ENCODE measurements at regions not wholly inside any gene's neighbourhood (a gene's known extent, or its start where the extent isn't known, plus 50 kb on each side); places are given as distances from the start of the nearest gene placed in this dataset.

DNA sequence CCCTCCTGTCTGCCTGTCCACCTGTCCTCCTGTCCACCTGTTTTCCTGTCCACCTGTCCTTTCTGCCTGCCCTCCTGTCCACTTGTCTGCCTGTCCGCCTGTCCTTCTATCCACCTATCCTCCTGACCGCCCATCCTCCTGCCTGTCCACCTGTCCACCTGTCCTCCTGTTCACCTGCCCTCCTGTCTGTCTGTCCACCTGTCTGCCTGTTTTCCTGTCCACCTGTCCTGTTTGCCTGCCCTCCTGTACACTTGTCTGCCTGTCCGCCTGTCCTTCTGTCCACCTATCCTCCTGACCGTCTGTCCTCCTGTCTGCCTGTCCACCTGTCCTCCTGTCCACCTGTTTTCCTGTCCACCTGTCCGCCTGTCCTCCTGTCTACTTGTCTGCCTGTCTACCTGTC lies 682.8 kb downstream of the TBC1D22A start:
- H3K4me3 ChIP-seq (ENCODE audit: low read depth, low read length), result no peak overlapping the region
- TF ChIP-seq, protein P1, sequence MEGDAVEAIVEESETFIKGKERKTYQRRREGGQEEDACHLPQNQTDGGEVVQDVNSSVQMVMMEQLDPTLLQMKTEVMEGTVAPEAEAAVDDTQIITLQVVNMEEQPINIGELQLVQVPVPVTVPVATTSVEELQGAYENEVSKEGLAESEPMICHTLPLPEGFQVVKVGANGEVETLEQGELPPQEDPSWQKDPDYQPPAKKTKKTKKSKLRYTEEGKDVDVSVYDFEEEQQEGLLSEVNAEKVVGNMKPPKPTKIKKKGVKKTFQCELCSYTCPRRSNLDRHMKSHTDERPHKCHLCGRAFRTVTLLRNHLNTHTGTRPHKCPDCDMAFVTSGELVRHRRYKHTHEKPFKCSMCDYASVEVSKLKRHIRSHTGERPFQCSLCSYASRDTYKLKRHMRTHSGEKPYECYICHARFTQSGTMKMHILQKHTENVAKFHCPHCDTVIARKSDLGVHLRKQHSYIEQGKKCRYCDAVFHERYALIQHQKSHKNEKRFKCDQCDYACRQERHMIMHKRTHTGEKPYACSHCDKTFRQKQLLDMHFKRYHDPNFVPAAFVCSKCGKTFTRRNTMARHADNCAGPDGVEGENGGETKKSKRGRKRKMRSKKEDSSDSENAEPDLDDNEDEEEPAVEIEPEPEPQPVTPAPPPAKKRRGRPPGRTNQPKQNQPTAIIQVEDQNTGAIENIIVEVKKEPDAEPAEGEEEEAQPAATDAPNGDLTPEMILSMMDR (IDR thresholded peaks at IDR 0.05; ENCODE audit: borderline replicate concordance, insufficient read depth, low read depth, low read length), result no peak

DNA sequence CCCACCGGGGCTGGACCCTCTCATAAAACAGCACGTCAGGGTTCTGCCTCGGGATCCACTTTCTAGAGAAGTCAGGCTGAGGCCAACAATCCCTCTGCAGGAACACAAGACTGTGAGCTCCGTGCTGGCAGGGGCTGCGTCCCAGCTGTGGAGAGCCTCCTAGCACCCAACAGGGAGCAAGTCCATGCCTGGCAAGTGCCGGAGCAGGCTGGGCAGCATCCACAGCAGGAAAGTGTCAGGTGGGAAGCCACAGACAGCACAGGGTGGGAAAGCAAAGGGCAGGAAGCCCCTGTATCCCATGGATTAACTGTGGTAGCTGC lies 682.3 kb downstream of the TBC1D22A start:
- no peak overlapping the region for H3K4me3 ChIP-seq (ENCODE audit: low read depth, low read length)
- TF ChIP-seq, protein P1 (IDR thresholded peaks at IDR 0.05; ENCODE audit: borderline replicate concordance, insufficient read depth, low read depth, low read length), result no peak

DNA sequence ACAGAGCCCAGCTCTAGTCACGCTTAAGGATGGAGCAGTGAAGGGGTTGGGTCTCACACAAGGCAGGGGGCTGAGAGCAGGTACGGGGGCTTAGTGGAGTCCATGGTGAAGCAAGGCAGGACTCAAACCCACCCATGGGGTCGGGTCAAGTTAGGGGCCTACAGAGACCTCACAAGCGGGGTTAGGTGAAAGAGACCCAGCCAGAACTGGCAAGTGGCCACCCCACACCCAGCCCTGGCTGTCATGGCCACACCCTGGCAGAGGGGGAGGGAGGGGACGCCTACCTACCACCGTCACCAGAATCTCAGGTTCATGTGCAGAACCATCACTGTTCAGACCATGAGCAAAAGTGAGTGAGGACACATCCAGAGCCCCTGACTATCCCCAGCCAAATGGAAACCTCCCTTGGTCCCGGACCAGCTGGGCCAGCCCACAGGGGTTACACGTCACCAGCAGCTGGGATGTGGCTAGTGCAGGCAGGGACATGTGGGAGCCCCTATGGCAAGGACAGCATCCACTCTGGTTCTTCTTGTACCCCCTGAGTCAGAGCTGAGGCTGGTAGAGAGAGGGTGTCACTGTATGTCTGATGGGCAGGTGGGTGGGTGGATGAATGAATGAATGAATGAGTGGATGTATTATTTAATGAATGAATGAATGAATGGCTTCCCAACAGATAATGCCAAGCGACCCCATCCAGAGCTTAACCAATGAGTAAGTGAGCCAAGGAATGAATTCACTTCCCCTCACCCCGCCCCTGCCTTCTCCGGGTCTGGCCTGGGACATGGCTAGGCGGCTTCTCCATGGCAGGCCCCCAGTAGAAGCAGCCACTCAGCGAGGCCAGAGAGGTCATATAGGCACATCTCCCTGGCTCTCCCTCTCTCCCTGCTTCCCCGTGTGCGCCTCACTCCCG lies 681.6 kb downstream of the TBC1D22A start:
- H3K4me3 ChIP-seq (ENCODE audit: low read depth, low read length), result no peak overlapping the region
- TF ChIP-seq, protein P1 (IDR thresholded peaks at IDR 0.05; ENCODE audit: borderline replicate concordance, insufficient read depth, low read depth, low read length), result no peak

DNA sequence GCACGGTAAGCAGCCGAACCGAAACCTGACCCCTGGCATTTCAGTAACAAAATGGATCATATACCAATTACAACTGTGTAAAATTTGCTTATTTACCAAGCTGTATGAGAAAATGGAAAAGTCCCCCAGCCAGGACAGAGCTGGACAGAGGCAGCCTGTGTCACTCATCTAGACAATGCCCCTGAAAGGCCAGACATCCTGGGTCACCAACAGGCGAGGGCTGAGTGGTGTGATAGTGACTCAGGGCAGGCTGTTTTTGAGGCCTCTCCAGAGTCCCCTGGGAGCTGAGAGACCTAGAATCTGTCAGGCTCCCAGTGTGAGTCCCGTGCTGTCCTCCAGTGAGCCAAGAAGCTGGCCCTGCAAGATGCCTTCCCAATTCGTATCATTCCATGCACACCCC lies 680.4 kb downstream of the TBC1D22A start:
- H3K4me3 ChIP-seq (ENCODE audit: low read depth, low read length), result no peak overlapping the region
- TF ChIP-seq, protein P1 (IDR thresholded peaks at IDR 0.05; ENCODE audit: borderline replicate concordance, insufficient read depth, low read depth, low read length), result no peak

DNA sequence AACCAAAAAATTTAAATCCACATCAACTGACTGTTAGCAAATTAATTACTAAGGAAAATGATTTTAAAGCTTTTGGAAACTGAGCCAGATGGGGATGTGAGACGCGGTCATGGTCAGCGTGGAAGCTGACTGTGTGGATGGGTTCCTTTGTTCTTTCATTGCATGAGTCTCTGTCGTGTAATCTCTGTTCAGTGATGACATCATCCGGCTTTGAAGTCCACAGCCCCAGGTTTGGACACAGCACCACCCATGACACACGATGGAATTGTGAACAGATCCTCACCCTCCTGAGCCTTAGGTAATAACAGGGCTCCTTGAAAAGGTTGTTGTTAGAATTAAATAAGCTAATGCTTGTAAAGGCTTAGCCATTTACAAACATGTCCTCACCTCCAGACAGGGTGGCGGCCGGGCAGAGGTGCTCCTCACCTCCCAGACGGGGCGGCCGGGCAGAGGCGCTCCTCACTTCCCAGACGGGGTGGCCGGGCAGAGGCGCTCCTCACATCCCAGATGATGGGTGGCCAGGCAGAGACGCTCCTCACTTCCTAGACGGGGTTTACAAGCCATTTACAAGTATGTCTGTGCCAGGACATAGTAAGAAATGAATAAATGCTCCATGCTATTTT lies 677.3 kb downstream of the TBC1D22A start:
- no peak overlapping the region for H3K4me3 ChIP-seq (ENCODE audit: low read depth, low read length)
- TF ChIP-seq, protein P1 (IDR thresholded peaks at IDR 0.05; ENCODE audit: borderline replicate concordance, insufficient read depth, low read depth, low read length), result no peak

DNA sequence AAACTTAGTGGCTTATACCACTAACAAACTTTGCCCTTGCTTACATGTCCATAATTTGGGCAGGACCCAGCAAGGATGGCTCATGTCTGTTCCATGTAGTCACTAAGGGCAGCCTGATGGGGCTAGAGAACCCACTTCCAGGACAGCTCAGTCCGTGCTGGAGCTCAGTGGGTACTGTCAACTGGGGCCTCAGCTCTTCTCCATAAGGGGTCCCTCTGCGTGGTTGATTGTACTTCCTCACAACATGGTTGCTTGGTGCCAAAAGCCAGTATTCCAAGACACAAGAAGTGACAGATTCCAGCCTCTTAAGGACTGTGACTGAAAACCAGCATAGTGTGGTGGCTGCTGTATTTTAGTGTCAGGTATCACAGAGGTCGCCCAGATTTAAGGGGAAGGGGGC lies 675.2 kb downstream of the TBC1D22A start:
- TF ChIP-seq, protein P1 (IDR thresholded peaks at IDR 0.05; ENCODE audit: borderline replicate concordance, insufficient read depth, low read depth, low read length), result no peak
- no peak overlapping the region for H3K4me3 ChIP-seq (ENCODE audit: low read depth, low read length)

DNA sequence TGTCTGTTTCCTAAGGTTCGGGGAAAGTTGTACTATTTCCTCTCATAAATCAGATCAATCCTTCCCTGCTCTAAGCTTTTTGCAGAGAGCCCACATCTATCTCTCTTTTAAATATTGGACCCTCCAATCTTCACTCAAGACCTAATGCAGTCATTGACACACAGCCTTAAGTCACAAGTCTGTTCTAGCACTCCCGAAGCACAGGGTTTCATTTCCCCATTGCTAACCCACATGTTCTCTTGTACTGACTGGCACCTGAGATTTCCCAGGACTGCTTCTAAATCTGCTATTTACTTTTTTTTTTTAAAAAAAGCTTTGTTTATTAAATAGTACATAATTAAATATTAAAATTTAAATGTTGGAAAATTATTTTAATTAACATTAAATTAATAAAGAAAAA lies 674.7 kb downstream of the TBC1D22A start:
- no peak overlapping the region for H3K4me3 ChIP-seq (ENCODE audit: low read depth, low read length)

More for the DNA sequence above, 674.7 kb downstream of the TBC1D22A start:
- TF ChIP-seq, protein P1 (IDR thresholded peaks at IDR 0.05; ENCODE audit: borderline replicate concordance, insufficient read depth, low read depth, low read length), result no peak
